Epithelial cell of proximal tubule (primary cell): ENCODE measurements at regions not wholly inside any gene's neighbourhood (a gene's known extent, or its start where the extent isn't known, plus 50 kb on each side); places are given as distances from the start of the nearest gene placed in this dataset.

Experiments used
- DNase-seq: peaks from one replicate; pipeline ENCODE4 v3.0.0-alpha.2; 2011; ENCODE audit warnings: low read depth
- H3K4me3 ChIP-seq: 2 replicates; pipeline ENCODE4 v1.5.1; 2011; ENCODE audit warnings: low read depth, mild to moderate bottlenecking, low read length
- TF ChIP-seq, protein P1 (sequence below): conservative IDR thresholded peaks from 2 replicates; pipeline ENCODE4 v1.5.1; 2012; ENCODE audit warnings: low read depth, mild to moderate bottlenecking, low read length

DNA sequence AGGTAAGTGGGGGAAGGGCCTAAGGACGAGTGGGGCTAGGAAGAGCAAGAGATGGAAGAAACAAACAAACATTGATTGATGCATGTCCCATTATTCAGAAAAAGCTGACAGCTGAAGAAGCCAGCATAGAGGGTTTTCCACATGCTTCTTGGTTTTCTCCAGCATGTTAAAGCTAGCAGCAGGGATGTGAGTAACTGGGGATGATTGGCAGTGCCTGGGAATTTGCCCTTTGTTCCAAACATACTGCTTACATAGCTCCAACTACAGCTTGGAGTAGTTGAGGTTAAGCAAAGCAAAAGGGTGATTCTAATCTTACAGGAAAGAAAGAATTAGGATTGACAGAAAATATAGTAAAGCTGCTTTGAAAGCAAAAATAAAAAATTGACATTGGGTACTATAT, 68.0 kb upstream of the IFNG-AS1 start:
- H3K4me3 ChIP-seq: no peak overlapping the region
- TF ChIP-seq, protein P1, sequence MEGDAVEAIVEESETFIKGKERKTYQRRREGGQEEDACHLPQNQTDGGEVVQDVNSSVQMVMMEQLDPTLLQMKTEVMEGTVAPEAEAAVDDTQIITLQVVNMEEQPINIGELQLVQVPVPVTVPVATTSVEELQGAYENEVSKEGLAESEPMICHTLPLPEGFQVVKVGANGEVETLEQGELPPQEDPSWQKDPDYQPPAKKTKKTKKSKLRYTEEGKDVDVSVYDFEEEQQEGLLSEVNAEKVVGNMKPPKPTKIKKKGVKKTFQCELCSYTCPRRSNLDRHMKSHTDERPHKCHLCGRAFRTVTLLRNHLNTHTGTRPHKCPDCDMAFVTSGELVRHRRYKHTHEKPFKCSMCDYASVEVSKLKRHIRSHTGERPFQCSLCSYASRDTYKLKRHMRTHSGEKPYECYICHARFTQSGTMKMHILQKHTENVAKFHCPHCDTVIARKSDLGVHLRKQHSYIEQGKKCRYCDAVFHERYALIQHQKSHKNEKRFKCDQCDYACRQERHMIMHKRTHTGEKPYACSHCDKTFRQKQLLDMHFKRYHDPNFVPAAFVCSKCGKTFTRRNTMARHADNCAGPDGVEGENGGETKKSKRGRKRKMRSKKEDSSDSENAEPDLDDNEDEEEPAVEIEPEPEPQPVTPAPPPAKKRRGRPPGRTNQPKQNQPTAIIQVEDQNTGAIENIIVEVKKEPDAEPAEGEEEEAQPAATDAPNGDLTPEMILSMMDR: no peak
- DNase-seq: no peak

DNA sequence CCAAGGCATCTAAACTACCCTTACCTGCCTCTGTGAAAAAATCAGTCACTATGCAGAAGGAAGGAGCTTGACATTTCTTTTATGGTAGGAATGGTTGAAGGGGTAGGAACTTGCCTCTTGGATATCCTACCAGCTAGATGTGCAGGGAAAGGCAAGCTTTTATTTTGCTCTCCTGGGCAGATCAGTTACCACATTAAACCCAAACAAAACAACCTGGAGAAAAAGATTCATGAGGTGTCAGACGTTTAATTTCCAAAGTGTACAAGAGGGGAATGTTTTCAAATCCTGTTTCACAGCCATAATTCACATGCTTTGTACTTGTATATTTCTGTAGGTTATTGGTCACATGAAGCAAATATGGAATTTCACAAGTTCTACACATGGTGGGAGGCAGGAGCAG, 67.0 kb upstream of the IFNG-AS1 start:
- no peak overlapping the region for H3K4me3 ChIP-seq
- TF ChIP-seq, protein P1: no peak
- no peak for DNase-seq

DNA sequence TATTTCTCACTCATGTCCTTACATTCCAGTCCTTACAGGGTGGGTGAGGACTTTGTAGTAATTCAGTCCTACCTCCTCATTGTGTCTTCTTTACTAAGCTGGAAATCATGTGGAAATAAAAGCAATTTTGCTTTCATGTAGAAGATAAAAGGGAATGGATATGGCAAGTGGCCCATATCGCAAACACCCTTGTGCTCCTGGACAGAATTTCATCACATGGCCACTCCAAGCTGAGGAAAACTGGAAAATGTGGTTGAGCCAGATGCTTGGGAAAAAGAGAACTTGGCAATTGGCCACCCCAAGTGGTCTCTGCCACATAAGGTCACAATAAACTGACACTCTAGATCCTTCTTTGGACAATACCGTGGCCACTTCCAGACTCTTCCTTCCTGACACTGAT, 64.2 kb upstream of the IFNG-AS1 start:
- TF ChIP-seq, protein P1: no peak
- H3K4me3 ChIP-seq: no peak overlapping the region
- DNase-seq: no peak

DNA sequence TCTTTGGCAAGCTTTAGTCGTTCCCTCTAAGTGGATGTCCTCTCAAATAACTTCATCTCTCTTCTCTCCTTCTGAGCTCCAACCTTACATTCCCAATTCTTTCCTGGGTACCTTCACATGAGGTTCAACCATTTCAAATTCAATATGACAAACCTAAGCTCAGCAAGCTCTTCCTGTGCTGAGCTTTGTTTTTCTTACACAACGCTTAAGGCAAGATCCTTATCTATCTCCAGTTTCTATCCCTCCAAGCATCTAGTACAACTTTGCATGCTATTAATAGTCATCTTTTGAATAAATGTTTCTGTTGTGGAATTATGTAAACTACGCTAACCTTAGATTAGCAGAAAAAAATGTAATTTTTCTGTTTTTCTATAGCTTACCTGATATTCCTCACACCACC, 63.7 kb upstream of the IFNG-AS1 start:
- TF ChIP-seq, protein P1: no peak
- no peak overlapping the region for H3K4me3 ChIP-seq
- DNase-seq: no peak

DNA sequence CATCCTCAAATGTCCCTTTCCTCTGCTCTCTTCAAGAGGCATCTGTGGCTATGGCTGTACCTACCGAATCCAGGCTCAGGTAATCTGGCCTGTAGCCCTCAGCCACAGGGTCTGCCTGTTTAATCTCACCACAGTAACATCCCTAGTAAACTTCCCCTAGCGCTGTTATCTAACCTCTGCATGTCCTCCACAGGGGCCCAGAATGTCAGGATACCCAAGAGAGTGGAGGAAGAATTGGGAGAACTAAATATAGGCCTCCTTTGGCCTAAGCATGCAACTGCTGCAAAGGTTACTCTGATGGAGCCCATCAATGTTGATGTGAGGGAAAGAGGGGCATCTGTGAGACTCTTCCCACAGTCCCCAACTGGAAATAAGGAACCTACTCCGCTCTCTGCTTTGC, 63.2 kb upstream of the IFNG-AS1 start:
- TF ChIP-seq, protein P1: no peak
- no peak for DNase-seq
- no peak overlapping the region for H3K4me3 ChIP-seq

DNA sequence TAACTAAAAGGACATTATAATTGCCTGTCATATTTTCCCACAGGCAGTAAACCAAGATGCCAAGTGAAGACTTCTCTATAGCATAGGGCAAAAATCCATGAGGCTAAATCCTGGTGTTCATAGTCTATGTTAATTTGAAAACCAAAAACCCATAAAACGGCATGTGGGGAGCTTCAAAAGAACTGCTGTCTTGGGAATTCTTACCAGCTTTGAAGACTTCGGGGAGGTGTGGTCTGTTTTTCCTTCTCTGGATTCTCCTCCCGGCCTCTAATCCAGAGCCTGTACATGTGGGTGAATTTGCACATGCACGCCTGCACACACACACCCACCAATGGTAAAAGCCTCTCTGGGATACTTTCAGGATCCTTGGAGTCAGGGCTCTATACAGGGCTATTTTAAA, 61.9 kb upstream of the IFNG-AS1 start:
- TF ChIP-seq, protein P1: no peak
- no peak overlapping the region for H3K4me3 ChIP-seq
- no peak for DNase-seq

DNA sequence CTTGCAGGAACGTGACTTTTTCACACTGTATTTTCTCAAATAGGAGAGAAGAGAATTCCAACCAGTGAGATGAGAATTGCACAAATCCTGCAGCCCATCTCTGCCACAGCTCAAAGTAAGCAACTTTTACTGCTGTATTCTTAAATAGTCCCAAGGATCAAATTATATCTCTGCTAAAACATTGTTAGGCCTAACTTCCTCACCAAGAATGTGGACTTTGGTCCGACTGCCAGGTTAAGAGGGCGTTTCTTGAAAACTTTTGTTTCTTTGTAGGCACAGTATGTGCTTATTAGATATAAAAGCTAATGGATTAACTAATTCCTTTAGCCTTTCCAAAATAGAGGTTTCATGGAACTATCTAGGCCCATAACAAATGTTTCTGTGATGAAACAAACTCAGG, 61.4 kb upstream of the IFNG-AS1 start:
- no peak overlapping the region for H3K4me3 ChIP-seq
- no peak for DNase-seq
- TF ChIP-seq, protein P1: no peak
